ENCODE measurements at regions not wholly inside any gene's neighbourhood (a gene's known extent, or its start where the extent isn't known, plus 50 kb on each side); places are given as distances from the start of the nearest gene placed in this dataset.

- no peaks in the 10 kb centered on the region for H3K27me3 ChIP-seq
- peaks cover 0 to 28% (median 0%) of the 10 kb centered on the region in 3 donors for H3K9me3 ChIP-seq
- no peak for ATAC-seq
- no peaks in the 10 kb centered on the region for H3K4me1 ChIP-seq
- no peak overlapping the region for H3K27ac ChIP-seq
- no peak overlapping the region for H3K4me3 ChIP-seq
- TF ChIP-seq EP300 (IDR thresholded peaks at IDR 0.05) = no peak
- TF ChIP-seq, protein P1, sequence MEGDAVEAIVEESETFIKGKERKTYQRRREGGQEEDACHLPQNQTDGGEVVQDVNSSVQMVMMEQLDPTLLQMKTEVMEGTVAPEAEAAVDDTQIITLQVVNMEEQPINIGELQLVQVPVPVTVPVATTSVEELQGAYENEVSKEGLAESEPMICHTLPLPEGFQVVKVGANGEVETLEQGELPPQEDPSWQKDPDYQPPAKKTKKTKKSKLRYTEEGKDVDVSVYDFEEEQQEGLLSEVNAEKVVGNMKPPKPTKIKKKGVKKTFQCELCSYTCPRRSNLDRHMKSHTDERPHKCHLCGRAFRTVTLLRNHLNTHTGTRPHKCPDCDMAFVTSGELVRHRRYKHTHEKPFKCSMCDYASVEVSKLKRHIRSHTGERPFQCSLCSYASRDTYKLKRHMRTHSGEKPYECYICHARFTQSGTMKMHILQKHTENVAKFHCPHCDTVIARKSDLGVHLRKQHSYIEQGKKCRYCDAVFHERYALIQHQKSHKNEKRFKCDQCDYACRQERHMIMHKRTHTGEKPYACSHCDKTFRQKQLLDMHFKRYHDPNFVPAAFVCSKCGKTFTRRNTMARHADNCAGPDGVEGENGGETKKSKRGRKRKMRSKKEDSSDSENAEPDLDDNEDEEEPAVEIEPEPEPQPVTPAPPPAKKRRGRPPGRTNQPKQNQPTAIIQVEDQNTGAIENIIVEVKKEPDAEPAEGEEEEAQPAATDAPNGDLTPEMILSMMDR (IDR thresholded peaks at IDR 0.05) = no peak
- TF ChIP-seq POLR2AphosphoS5 (IDR thresholded peaks at IDR 0.05) = no peak
- no peak for TF ChIP-seq POLR2A (IDR thresholded peaks at IDR 0.05)
- H3K36me3 ChIP-seq = no peaks in the 10 kb centered on the region
- WGBS, 2 donors (ENCODE audit: low coverage in 1 of 2) = 84 to 96% methylated on average over 5 of the region's 5 CpGs
Measured at GRCh38 chr7:19235680-19236079, 90.5 kb upstream of the FERD3L start.

- WGBS, 2 donors (ENCODE audit: low coverage in 1 of 2) = 26 to 28% methylated on average over 2 of the region's 2 CpGs
- no peak overlapping the region for H3K4me3 ChIP-seq
- no peaks in the 10 kb centered on the region for H3K36me3 ChIP-seq
- no peaks in the 10 kb centered on the region for H3K4me1 ChIP-seq
- no peak overlapping the region for H3K27ac ChIP-seq
- no peak for TF ChIP-seq POLR2A (IDR thresholded peaks at IDR 0.05)
- no peak for TF ChIP-seq EP300 (IDR thresholded peaks at IDR 0.05)
- TF ChIP-seq, protein P1 (IDR thresholded peaks at IDR 0.05) = no peak
- no peak for TF ChIP-seq POLR2AphosphoS5 (IDR thresholded peaks at IDR 0.05)
- H3K27me3 ChIP-seq = no peaks in the 10 kb centered on the region
- no peak for ATAC-seq
- H3K9me3 ChIP-seq = peaks cover 0 to 13% (median 0%) of the 10 kb centered on the region in 3 donors
Measured at GRCh38 chr7:19224951-19225350, 79.7 kb upstream of the FERD3L start.

DNA sequence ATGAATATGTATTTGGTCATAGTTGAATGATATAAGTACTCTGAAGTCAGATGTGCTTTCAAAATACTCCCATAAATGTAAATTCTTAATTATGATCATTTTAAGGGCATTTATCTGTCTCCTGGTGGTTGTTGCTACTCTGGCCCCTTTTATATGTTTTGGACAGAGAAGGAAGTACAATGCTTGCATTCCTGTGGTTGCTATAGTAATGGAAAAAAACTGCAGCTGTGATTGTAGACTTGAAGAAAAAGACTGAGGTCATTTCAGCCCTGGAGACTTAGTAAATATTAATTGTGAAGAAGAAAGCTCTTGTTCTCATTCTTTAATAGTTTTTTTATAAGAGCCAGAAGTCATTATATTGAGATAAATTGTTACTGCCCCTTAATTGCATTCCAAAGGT is 70.2 kb upstream of the FERD3L start:
- no peak for ATAC-seq

DNA sequence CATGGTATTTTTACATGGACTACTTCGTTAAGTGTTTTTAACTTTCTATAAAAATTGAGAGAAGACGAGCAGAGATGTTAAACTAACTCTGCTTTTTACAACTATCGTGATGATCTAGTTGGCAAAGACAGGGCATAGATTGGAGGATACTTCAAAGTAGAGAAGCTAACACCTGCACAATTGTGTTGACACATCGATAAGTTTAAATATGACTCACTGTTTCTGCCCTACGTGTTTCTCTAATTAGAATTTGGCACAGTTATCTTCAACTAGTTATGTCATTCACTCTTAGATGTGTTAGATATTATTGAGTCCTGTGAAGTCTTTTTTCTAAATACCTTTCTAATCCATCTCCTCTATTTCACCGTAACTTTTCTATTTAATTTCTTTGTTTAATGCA is 68.5 kb upstream of the FERD3L start:
- WGBS, 2 donors (ENCODE audit: low coverage in 1 of 2) = 50 to 73% methylated on average over 6 of the region's 6 CpGs
- Histone ChIP-seq H3K27me3 (no peaks in the 10 kb centered on the region), H3K36me3 (no peaks in the 10 kb centered on the region), H3K27ac (no peak overlapping the region), H3K4me3 (no peak overlapping the region), H3K4me1 (no peaks in the 10 kb centered on the region), H3K9me3 (no peaks in the 10 kb centered on the region)
- TF ChIP-seq POLR2AphosphoS5 (IDR thresholded peaks at IDR 0.05) = no peak
- ATAC-seq = no peak

More for the DNA sequence above, 70.2 kb upstream of the FERD3L start:
- no peak for TF ChIP-seq POLR2AphosphoS5 (IDR thresholded peaks at IDR 0.05)
- TF ChIP-seq POLR2A (IDR thresholded peaks at IDR 0.05) = no peak
- TF ChIP-seq, protein P1 (IDR thresholded peaks at IDR 0.05) = no peak
- no peak for TF ChIP-seq EP300 (IDR thresholded peaks at IDR 0.05)
- Histone ChIP-seq H3K27ac (no peak overlapping the region), H3K4me3 (no peak overlapping the region), H3K4me1 (no peaks in the 10 kb centered on the region), H3K36me3 (no peaks in the 10 kb centered on the region), H3K9me3 (no peaks in the 10 kb centered on the region), H3K27me3 (no peaks in the 10 kb centered on the region)

DNA sequence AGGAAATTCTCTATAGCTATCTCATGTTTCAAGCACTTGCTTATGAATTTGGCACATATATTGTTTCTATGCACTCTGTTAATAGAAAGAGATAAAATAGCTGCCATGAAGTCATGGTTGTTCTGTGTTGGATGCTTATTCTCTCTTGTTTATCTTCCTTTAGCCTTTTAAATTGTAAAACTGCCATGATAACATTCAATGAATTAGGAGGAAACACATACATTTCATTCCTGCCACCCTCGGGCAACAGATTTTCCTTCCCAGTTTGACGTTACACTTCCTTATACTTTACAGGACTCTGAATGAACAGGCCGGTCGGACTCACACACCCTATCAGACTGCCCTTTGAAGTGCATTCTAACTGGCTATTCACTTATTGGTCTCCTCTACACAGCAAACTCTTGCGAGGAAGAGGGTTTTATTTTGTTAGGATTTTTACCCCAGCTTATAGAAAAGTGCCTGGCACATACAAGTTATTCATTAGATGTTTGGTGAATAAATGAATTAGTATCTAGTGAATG is 65.7 kb upstream of the FERD3L start:
- Histone ChIP-seq H3K4me3 (no peak overlapping the region), H3K36me3 (no peaks in the 10 kb centered on the region), H3K9me3 (no peaks in the 10 kb centered on the region), H3K27ac (no peak overlapping the region), H3K27me3 (no peaks in the 10 kb centered on the region), H3K4me1 (no peaks in the 10 kb centered on the region)
- no peak for TF ChIP-seq EP300 (IDR thresholded peaks at IDR 0.05)
- TF ChIP-seq POLR2AphosphoS5 (IDR thresholded peaks at IDR 0.05) = no peak
- TF ChIP-seq, protein P1 (IDR thresholded peaks at IDR 0.05) = no peak
- TF ChIP-seq POLR2A (IDR thresholded peaks at IDR 0.05) = no peak
- WGBS, 2 donors (ENCODE audit: low coverage in 1 of 2) = 48 to 58% methylated on average over 3 to 5 of the region's 5 CpGs
- ATAC-seq = no peak

Measured in gastroesophageal sphincter (tissue), 4 donors.